ENCODE measurements at regions not wholly inside any gene's neighbourhood (a gene's known extent, or its start where the extent isn't known, plus 50 kb on each side); places are given as distances from the start of the nearest gene placed in this dataset.

DNA sequence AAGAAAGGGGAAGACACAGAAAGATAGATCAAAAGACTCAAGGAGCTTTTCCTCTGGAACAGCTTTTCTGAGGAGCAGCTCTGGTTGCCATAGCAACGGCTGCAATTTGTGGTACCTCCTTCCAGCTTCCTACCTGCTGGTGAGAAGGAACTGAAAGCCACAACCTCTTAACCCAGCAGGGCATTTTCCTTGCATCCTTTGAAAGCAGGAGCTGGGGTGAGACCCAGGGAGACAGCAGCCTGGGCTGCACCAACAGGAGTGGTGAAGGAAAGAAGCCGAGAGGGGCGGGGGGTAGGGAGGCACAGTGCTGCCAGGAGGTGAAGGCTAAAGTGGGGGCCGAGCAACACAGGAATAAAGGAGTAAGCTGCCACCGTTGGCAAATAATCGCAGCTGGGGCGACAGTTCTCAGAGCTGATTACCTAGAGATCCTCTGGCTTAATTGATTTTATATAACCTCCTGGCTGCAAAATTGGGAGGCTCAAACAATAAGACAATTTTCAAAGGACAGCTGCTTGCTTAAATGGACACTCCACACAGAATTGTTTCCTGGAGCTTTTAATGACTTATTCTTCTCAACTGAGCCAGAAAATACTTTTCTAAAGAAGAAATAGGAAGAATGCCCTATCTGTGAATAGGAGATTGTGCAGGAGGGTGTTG is 129.4 kb downstream of the RPAP3 start:
- TF ChIP-seq ZNF331 (CRISPR knock-in tag; IDR thresholded peaks at IDR 0.05; ENCODE audit: low read depth) (no peak), EZH2 (IDR thresholded peaks at IDR 0.05; ENCODE audit: low read depth, unreplicated experiment) (no peak), JUNB (IDR thresholded peaks at IDR 0.05; ENCODE audit: unreplicated experiment) (no peak), EZH2phosphoT487 (IDR thresholded peaks at IDR 0.05; ENCODE audit: unreplicated experiment) (no peak), CREB1 (CRISPR knock-in tag; IDR thresholded peaks at IDR 0.05; ENCODE audit: low read depth) (no peak), NANOG (IDR thresholded peaks at IDR 0.05; ENCODE audit: borderline replicate concordance) (no peak), POLR2AphosphoS5 (IDR thresholded peaks at IDR 0.05; ENCODE audit: low read depth) (no peak), ETS1 (IDR thresholded peaks at IDR 0.05) (no peak), ZNF114 (CRISPR knock-in tag; IDR thresholded peaks at IDR 0.05) (no peak)
- TF ChIP-seq, protein P1, sequence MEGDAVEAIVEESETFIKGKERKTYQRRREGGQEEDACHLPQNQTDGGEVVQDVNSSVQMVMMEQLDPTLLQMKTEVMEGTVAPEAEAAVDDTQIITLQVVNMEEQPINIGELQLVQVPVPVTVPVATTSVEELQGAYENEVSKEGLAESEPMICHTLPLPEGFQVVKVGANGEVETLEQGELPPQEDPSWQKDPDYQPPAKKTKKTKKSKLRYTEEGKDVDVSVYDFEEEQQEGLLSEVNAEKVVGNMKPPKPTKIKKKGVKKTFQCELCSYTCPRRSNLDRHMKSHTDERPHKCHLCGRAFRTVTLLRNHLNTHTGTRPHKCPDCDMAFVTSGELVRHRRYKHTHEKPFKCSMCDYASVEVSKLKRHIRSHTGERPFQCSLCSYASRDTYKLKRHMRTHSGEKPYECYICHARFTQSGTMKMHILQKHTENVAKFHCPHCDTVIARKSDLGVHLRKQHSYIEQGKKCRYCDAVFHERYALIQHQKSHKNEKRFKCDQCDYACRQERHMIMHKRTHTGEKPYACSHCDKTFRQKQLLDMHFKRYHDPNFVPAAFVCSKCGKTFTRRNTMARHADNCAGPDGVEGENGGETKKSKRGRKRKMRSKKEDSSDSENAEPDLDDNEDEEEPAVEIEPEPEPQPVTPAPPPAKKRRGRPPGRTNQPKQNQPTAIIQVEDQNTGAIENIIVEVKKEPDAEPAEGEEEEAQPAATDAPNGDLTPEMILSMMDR (conservative IDR thresholded peaks at IDR 0.05; ENCODE audit: low read depth in 2 of 2) = no peak

Measured in GM23338 (cell line).